Neural crest cell (in vitro differentiated cells): ENCODE measurements at regions not wholly inside any gene's neighbourhood (a gene's known extent, or its start where the extent isn't known, plus 50 kb on each side); places are given as distances from the start of the nearest gene placed in this dataset.

Source experiments
- DNase-seq: peaks from one replicate; pipeline ENCODE4 v3.0.0; 2021; ENCODE audit warnings: low read depth, mixed read lengths, low spot score
- H3K27ac Mint-ChIP-seq: one replicate; pipeline ENCODE4 v1.8.0; 2021; ENCODE audit warnings: mild to moderate bottlenecking, mixed read lengths; ENCODE audit not compliant: unreplicated experiment
- H3K27me3 Mint-ChIP-seq: 2 replicates; pipeline ENCODE4 v1.8.0; 2021; ENCODE audit warnings: low read depth, mild to moderate bottlenecking, mixed read lengths
- H3K36me3 Mint-ChIP-seq: 2 replicates; pipeline ENCODE4 v1.8.0; 2021; ENCODE audit warnings: low read depth, mild to moderate bottlenecking, mixed read lengths
- H3K4me1 Mint-ChIP-seq: 2 replicates; pipeline ENCODE4 v1.8.0; 2021; ENCODE audit warnings: mixed read lengths
- H3K4me3 Mint-ChIP-seq: one replicate; pipeline ENCODE4 v1.8.0; 2021; ENCODE audit warnings: mild to moderate bottlenecking, mixed read lengths
- H3K9me3 Mint-ChIP-seq: 2 replicates; pipeline ENCODE4 v1.8.0; 2021; ENCODE audit warnings: mixed read lengths
- CTCF ChIP-seq: fragments of 200-600 bp; sonication (generic); conservative IDR thresholded peaks from 2 replicates; pipeline ENCODE4 v1.5.0; 2021; ENCODE audit warnings: antibody characterized with exemption, mild to moderate bottlenecking

- Mint-ChIP-seq H3K27ac (no peak overlapping the region), H3K4me1 (no peaks in the 10 kb centered on the region), H3K4me3 (no peak overlapping the region), H3K9me3 (no peaks in the 10 kb centered on the region), H3K27me3 (no peaks in the 10 kb centered on the region), H3K36me3 (no peaks in the 10 kb centered on the region)
- TF ChIP-seq CTCF: no peak
- DNase-seq: no peak
Measured at GRCh38 chr5:165892383-165892782, 2387.0 kb downstream of the MAT2B start.

- no peaks in the 10 kb centered on the region for H3K4me1 Mint-ChIP-seq
Measured at GRCh38 chr5:165894916-165895315, 2389.5 kb downstream of the MAT2B start.

GRCh38 chr5:165903835-165904234 lies 2387.6 kb upstream of the WWC1 start:
- no peaks in the 10 kb centered on the region for H3K4me1 Mint-ChIP-seq
- H3K36me3 Mint-ChIP-seq: no peaks in the 10 kb centered on the region
- no peaks in the 10 kb centered on the region for H3K27me3 Mint-ChIP-seq
- no peak overlapping the region for H3K27ac Mint-ChIP-seq
- DNase-seq: no peak
- TF ChIP-seq CTCF: no peak
- no peak overlapping the region for H3K4me3 Mint-ChIP-seq
- peaks cover 5% of the 10 kb centered on the region for H3K9me3 Mint-ChIP-seq

More at GRCh38 chr5:165894916-165895315, 2389.5 kb downstream of the MAT2B start:
- Mint-ChIP-seq H3K27me3 (no peaks in the 10 kb centered on the region), H3K9me3 (no peaks in the 10 kb centered on the region), H3K36me3 (no peaks in the 10 kb centered on the region), H3K4me3 (no peak overlapping the region), H3K27ac (no peak overlapping the region)
- DNase-seq: no peak
- no peak for TF ChIP-seq CTCF

- TF ChIP-seq CTCF: no peak
- peaks cover 13% of the 10 kb centered on the region for H3K9me3 Mint-ChIP-seq
- H3K27ac Mint-ChIP-seq: no peak overlapping the region
Measured at GRCh38 chr5:165906871-165907270, 2384.6 kb upstream of the WWC1 start.

GRCh38 chr5:165913059-165913458 lies 2378.4 kb upstream of the WWC1 start:
- Mint-ChIP-seq H3K27ac (no peak overlapping the region), H3K27me3 (no peaks in the 10 kb centered on the region), H3K9me3 (peaks cover 12% of the 10 kb centered on the region), H3K4me1 (no peaks in the 10 kb centered on the region), H3K4me3 (no peak overlapping the region), H3K36me3 (peaks cover 7% of the 10 kb centered on the region)
- no peak for DNase-seq
- no peak for TF ChIP-seq CTCF

More at GRCh38 chr5:165906871-165907270, 2384.6 kb upstream of the WWC1 start:
- Mint-ChIP-seq H3K27me3 (no peaks in the 10 kb centered on the region), H3K4me3 (no peak overlapping the region), H3K4me1 (no peaks in the 10 kb centered on the region), H3K36me3 (peaks cover 7% of the 10 kb centered on the region)
- no peak for DNase-seq

GRCh38 chr5:165914456-165914855 lies 2377.0 kb upstream of the WWC1 start:
- peaks cover 9% of the 10 kb centered on the region for H3K9me3 Mint-ChIP-seq
- DNase-seq: no peak
- no peak overlapping the region for H3K27ac Mint-ChIP-seq
- peaks cover 6% of the 10 kb centered on the region for H3K36me3 Mint-ChIP-seq
- no peaks in the 10 kb centered on the region for H3K4me1 Mint-ChIP-seq
- no peak for TF ChIP-seq CTCF
- H3K4me3 Mint-ChIP-seq: no peak overlapping the region
- H3K27me3 Mint-ChIP-seq: no peaks in the 10 kb centered on the region
